ENCODE measurements at regions not wholly inside any gene's neighbourhood (a gene's known extent, or its start where the extent isn't known, plus 50 kb on each side); places are given as distances from the start of the nearest gene placed in this dataset.
"Not testable (repeated sequence)": the region's sequence is repeated elsewhere in the genome, so short reads cannot be mapped to it uniquely, and the experiment has no call there.

DNA sequence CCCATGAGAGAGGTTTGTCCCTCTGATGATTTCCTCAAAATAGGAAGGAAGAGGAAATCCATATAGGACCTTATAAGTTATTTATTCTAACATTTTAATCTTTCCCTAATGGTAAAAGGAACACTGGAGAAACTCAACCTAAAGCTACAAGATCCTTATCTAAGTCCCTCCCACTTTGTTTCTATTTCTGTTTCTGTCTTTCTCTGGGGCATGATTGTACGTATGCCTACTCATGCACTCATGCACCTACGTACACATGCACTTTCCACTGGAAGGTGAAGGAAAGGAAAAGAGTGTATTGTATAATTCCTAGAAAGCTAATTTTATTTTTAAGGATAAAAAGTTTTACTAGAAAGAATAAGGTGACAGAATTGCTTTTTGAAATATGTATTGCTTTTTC lies 125.0 kb downstream of the RAB38 start:
- no peak overlapping the region for H3K4me3 ChIP-seq (ENCODE audit: low read length)
- peak overlapping the region; percentile 59 for H3K9ac ChIP-seq (ENCODE audit: low read length)
- BruUV-seq (replicated peaks), result no TSS peak
- H2AFZ ChIP-seq (ENCODE audit: low read length), result 0 out of 2 replicates have a peak overlapping the region, but pooled peaks have one; percentile 6
- no peaks in the 10 kb centered on the region for H3K9me2 ChIP-seq (replicated peaks; ENCODE audit: low read length)
- ATAC-seq (peak; percentile 29; the same call in 1 of the 2 replicates), DNase-seq (peak; percentile 70)
- H3K79me2 ChIP-seq (ENCODE audit: low read length), result no peaks in the 10 kb centered on the region
- H3K9me3 ChIP-seq (ENCODE audit: low read length), result no peaks in the 10 kb centered on the region
- no peaks in the 10 kb centered on the region for H4K20me1 ChIP-seq (ENCODE audit: low read length)
- peaks cover 8% of the 10 kb centered on the region for H3F3A ChIP-seq (ENCODE audit: low read length, unreplicated experiment)
- CTCF ChIA-PET, result interaction anchor here (0.7 kb wide), 1 partner anchor 288 kb away, joined by 3 read pairs; no protein-coding TSS in a partner anchor
- TF ChIP-seq EZH2 (IDR thresholded peaks at IDR 0.05; ENCODE audit: low read length, unreplicated experiment), result no peak
- TF ChIP-seq, protein P1, sequence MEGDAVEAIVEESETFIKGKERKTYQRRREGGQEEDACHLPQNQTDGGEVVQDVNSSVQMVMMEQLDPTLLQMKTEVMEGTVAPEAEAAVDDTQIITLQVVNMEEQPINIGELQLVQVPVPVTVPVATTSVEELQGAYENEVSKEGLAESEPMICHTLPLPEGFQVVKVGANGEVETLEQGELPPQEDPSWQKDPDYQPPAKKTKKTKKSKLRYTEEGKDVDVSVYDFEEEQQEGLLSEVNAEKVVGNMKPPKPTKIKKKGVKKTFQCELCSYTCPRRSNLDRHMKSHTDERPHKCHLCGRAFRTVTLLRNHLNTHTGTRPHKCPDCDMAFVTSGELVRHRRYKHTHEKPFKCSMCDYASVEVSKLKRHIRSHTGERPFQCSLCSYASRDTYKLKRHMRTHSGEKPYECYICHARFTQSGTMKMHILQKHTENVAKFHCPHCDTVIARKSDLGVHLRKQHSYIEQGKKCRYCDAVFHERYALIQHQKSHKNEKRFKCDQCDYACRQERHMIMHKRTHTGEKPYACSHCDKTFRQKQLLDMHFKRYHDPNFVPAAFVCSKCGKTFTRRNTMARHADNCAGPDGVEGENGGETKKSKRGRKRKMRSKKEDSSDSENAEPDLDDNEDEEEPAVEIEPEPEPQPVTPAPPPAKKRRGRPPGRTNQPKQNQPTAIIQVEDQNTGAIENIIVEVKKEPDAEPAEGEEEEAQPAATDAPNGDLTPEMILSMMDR (conservative IDR thresholded peaks at IDR 0.05; ENCODE audit: low read depth, low read length), result no peak
- no peak for TF ChIP-seq EZH2phosphoT487 (IDR thresholded peaks at IDR 0.05; ENCODE audit: borderline replicate concordance, low read length)
- intact Hi-C loops (cut with micrococcal nuclease), result no loop called here
- no peaks in the 10 kb centered on the region for H3K36me3 ChIP-seq (ENCODE audit: low read depth, low read length)
- H3K27ac ChIP-seq (ENCODE audit: low read length), result peak overlapping the region; percentile 85
- POLR2A ChIA-PET (ENCODE audit: unreplicated experiment), result interaction anchor here (0.6 kb wide), 1 partner anchor 183 kb away, joined by 3 read pairs; no protein-coding TSS in a partner anchor
- peaks cover 28% of the 10 kb centered on the region for H3K4me1 ChIP-seq (ENCODE audit: insufficient read depth, low read length)
- H3K27me3 ChIP-seq (ENCODE audit: low read length), result no peaks in the 10 kb centered on the region
- peak overlapping the region; percentile 60 for H3K4me2 ChIP-seq (ENCODE audit: low read length)

DNA sequence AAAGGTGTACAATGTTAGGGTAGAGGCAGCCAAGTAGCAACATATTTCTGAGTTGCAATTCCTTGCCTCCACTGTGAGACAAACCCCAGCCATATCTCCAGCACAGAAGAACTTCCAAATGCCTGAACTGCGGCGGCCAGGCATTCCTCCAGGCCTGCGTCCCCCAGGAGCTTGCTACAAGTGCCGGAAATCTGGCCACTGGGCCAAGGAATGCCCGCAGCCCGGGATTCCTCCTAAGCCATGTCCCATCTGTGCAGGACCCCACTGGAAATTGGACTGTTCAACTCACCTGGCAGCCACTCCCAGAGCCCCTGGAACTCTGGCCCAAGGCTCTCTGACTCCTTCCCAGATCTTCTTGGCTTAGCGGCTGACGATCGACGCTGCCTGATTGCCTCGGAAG lies 130.0 kb downstream of the RAB38 start:
- ATAC-seq; DNase-seq; H2AFZ ChIP-seq (ENCODE audit: low read length); H3F3A ChIP-seq (ENCODE audit: low read length, unreplicated experiment); H3K36me3 ChIP-seq (ENCODE audit: low read depth, low read length); POLR2A ChIA-PET (ENCODE audit: unreplicated experiment); intact Hi-C loops (cut with micrococcal nuclease); H3K27me3 ChIP-seq (ENCODE audit: low read length); BruUV-seq (replicated peaks); CTCF ChIA-PET; H3K4me2 ChIP-seq (ENCODE audit: low read length); H3K27ac ChIP-seq (ENCODE audit: low read length); H4K20me1 ChIP-seq (ENCODE audit: low read length); H3K79me2 ChIP-seq (ENCODE audit: low read length); H3K9me3 ChIP-seq (ENCODE audit: low read length); H3K9me2 ChIP-seq (replicated peaks; ENCODE audit: low read length); H3K4me1 ChIP-seq (ENCODE audit: insufficient read depth, low read length); H3K4me3 ChIP-seq (ENCODE audit: low read length); H3K9ac ChIP-seq (ENCODE audit: low read length): not testable (repeated sequence)

DNA sequence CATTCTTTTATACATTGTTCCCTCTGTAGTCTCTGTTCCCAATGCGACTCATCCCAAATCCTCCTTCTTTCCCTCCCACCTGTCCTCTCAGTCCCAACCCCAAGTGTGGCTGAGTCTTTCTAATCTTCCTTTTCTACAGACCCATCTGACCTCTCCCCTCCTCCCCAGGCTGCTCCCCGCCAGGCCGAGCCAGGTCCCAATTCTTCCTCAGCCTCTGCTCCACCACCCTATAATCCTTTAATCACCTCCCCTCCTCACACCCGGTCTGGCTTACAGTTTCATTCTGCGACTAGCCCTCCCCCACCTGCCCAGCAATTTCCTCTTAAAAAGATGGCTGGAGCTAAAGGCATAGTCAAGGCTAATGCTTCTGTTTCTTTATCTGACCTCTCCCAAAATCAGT lies 130.6 kb downstream of the RAB38 start:
- H4K20me1 ChIP-seq (ENCODE audit: low read length); H3K79me2 ChIP-seq (ENCODE audit: low read length); DNase-seq; POLR2A ChIA-PET (ENCODE audit: unreplicated experiment); H2AFZ ChIP-seq (ENCODE audit: low read length); BruUV-seq (replicated peaks); H3K36me3 ChIP-seq (ENCODE audit: low read depth, low read length); H3K4me1 ChIP-seq (ENCODE audit: insufficient read depth, low read length); ATAC-seq; intact Hi-C loops (cut with micrococcal nuclease); H3K4me3 ChIP-seq (ENCODE audit: low read length); H3F3A ChIP-seq (ENCODE audit: low read length, unreplicated experiment); H3K9me3 ChIP-seq (ENCODE audit: low read length); H3K27me3 ChIP-seq (ENCODE audit: low read length); H3K9ac ChIP-seq (ENCODE audit: low read length); CTCF ChIA-PET; H3K27ac ChIP-seq (ENCODE audit: low read length); H3K4me2 ChIP-seq (ENCODE audit: low read length); H3K9me2 ChIP-seq (replicated peaks; ENCODE audit: low read length): not testable (repeated sequence)

DNA sequence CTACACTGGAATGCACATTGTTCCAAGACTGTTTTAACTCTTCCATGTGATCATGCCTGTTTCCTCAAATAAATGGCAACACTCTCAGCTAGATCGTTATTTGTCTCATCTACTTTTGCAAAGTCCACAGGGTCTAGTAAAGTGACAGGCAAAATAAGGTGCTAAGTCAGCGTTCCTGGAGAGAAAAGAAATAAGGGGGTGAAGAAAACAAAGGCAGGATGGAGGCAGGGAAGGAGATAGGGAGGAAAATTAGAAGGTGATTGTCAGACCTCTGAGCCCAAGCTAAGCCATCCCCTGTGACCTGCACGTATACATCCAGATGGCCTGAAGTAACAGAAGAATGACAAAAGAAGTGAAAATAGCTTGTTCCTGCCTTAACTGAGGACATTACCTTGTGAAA lies 132.1 kb downstream of the RAB38 start:
- Histone ChIP-seq H3K79me2 (ENCODE audit: low read length) (no peaks in the 10 kb centered on the region), H3K27me3 (ENCODE audit: low read length) (no peaks in the 10 kb centered on the region), H3K9ac (ENCODE audit: low read length) (no peak overlapping the region), H3K4me2 (ENCODE audit: low read length) (no peak overlapping the region), H3K9me2 (replicated peaks; ENCODE audit: low read length) (no peaks in the 10 kb centered on the region), H3K4me3 (ENCODE audit: low read length) (no peak overlapping the region), H2AFZ (ENCODE audit: low read length) (no peak overlapping the region), H3K9me3 (ENCODE audit: low read length) (no peaks in the 10 kb centered on the region), H3K4me1 (ENCODE audit: insufficient read depth, low read length) (no peaks in the 10 kb centered on the region), H3K27ac (ENCODE audit: low read length) (no peak overlapping the region), H3K36me3 (ENCODE audit: low read depth, low read length) (no peaks in the 10 kb centered on the region), H4K20me1 (ENCODE audit: low read length) (no peaks in the 10 kb centered on the region), H3F3A (ENCODE audit: low read length, unreplicated experiment) (no peaks in the 10 kb centered on the region)
- intact Hi-C loops (cut with micrococcal nuclease), result no loop called here
- no TSS peak for BruUV-seq (replicated peaks)
- ATAC-seq (no peak), DNase-seq (no peak)
- TF ChIP-seq EZH2 (IDR thresholded peaks at IDR 0.05; ENCODE audit: low read length, unreplicated experiment) (no peak), EZH2phosphoT487 (IDR thresholded peaks at IDR 0.05; ENCODE audit: borderline replicate concordance, low read length) (no peak)
- TF ChIP-seq, protein P1 (conservative IDR thresholded peaks at IDR 0.05; ENCODE audit: low read depth, low read length), result no peak
- ChIA-PET POLR2A (ENCODE audit: unreplicated experiment) (no interaction called here), CTCF (no interaction called here)

Measured in PC-3 (cell line).